Endothelial cell of umbilical vein (primary cell): ENCODE measurements at regions not wholly inside any gene's neighbourhood (a gene's known extent, or its start where the extent isn't known, plus 50 kb on each side); places are given as distances from the start of the nearest gene placed in this dataset.

Source experiments
- BruUV-seq: library from RNA; stranded (reverse); fragments of 400-500 nt; replicated peaks from 2 replicates; lab custom pipeline; 2021; lab: Mats Ljungman, UMichigan
- CTCF ChIA-PET: fragments of 300-600, 350-600 bp; sonication (Branson Sonifier 250); formaldehyde crosslinking; loops from one replicate; lab custom pipeline; 2021; ENCODE audit warnings: antibody characterized with exemption, inconsistent platforms; lab: Charles Lee
- POLR2A ChIA-PET: fragments of 300-600, 350-600 bp; sonication (Branson Sonifier 250); formaldehyde crosslinking; loops from one replicate; lab custom pipeline; 2021; ENCODE audit warnings: antibody characterized with exemption, inconsistent platforms; lab: Charles Lee
- DNase-seq: peaks from one replicate; pipeline ENCODE4 v3.0.0-alpha.2; 2011; ENCODE audit warnings: low read depth, low spot score
- FAIRE-seq: peaks from 2 replicates; lab custom pipeline; 2011; peaks lifted over from hg19 to GRCh38; lab: Jason Lieb, UNC
- H2AFZ ChIP-seq: 2 replicates; pipeline ENCODE4 v1.6.0; 2012; ENCODE audit warnings: low read depth, low read length, control low read depth, inconsistent platforms
- H3K27ac ChIP-seq: 2 replicates; pipeline ENCODE4 v1.5.1; 2011; ENCODE audit warnings: low read depth, mild to moderate bottlenecking, control low read depth, low read length, moderate library complexity; ENCODE audit not compliant: insufficient read depth
- H3K27me3 ChIP-seq, 2 experiments: 2 replicates each; pipeline versions ENCODE4 v1.6.0 to v1.6.1; 2011; ENCODE audit warnings: low read length in 2 of 2, mixed read lengths in 1 of 2; ENCODE audit not compliant: control insufficient read depth in 2 of 2, insufficient read depth in 2 of 2
- H3K36me3 ChIP-seq, 2 experiments: 2 replicates in 1 of 2; 3 replicates in 1 of 2; pipeline ENCODE4 v1.5.1; 2011; ENCODE audit warnings: low read length in 2 of 2, mild to moderate bottlenecking in 1 of 2, moderate library complexity in 1 of 2; ENCODE audit not compliant: control insufficient read depth in 2 of 2, insufficient read depth in 2 of 2; ENCODE audit errors: extremely low read depth in 1 of 2
- H3K4me1 ChIP-seq: 3 replicates; pipeline ENCODE4 v1.5.1; 2011; ENCODE audit warnings: mild to moderate bottlenecking, low read length; ENCODE audit not compliant: control insufficient read depth, insufficient read depth; ENCODE audit errors: extremely low read depth
- H3K4me2 ChIP-seq: 2 replicates; pipeline ENCODE4 v1.6.1; 2011; ENCODE audit warnings: low read length, control low read depth, mixed read lengths; ENCODE audit not compliant: insufficient read depth
- H3K4me3 ChIP-seq, 3 experiments: fragments of 200-600 bp in 1 of 3; sonication (generic), shearing (Covaris generic) in 1 of 3; replicated peaks in 1 of 3; 2 replicates each; pipeline ENCODE4 v1.5.1; 2011 to 2016; ENCODE audit warnings: control low read depth in 3 of 3, low read length in 3 of 3, mild to moderate bottlenecking in 2 of 3, inconsistent platforms in 1 of 3, low read depth in 1 of 3, moderate library complexity in 1 of 3; ENCODE audit not compliant: insufficient read depth in 1 of 3
- H3K79me2 ChIP-seq: 2 replicates; pipeline ENCODE4 v1.6.0; 2012; ENCODE audit warnings: low read length, inconsistent platforms; ENCODE audit not compliant: control insufficient read depth, insufficient read depth
- H3K9ac ChIP-seq: replicated peaks from 2 replicates; pipeline ENCODE3; 2011; ENCODE audit warnings: low read length, control low read depth; ENCODE audit not compliant: insufficient read depth; ENCODE audit errors: extremely low read depth
- H3K9me1 ChIP-seq: replicated peaks from 3 replicates; pipeline ENCODE4 v1.6.0; 2011; ENCODE audit warnings: mild to moderate bottlenecking, low read length; ENCODE audit not compliant: control insufficient read depth, insufficient read depth; ENCODE audit errors: extremely low read depth
- H3K9me3 ChIP-seq: replicated peaks from 2 replicates; pipeline ENCODE4 v1.5.1; 2012; ENCODE audit warnings: low read length, inconsistent platforms; ENCODE audit not compliant: control insufficient read depth, insufficient read depth
- H4K20me1 ChIP-seq: replicated peaks from 2 replicates; pipeline ENCODE3; 2011; ENCODE audit warnings: mild to moderate bottlenecking, low read length; ENCODE audit not compliant: control insufficient read depth, insufficient read depth; ENCODE audit errors: extremely low read depth
- EZH2 ChIP-seq: IDR thresholded peaks from 2 replicates; pipeline ENCODE4 v1.6.1; 2012; ENCODE audit warnings: borderline replicate concordance, low read depth, mild to moderate bottlenecking, moderate library complexity, low read length, inconsistent platforms; ENCODE audit not compliant: severe bottlenecking
- FOS ChIP-seq: IDR thresholded peaks from 2 replicates; pipeline ENCODE4 v1.6.1; 2011; ENCODE audit warnings: mild to moderate bottlenecking, low read length, moderate library complexity, borderline replicate concordance; ENCODE audit not compliant: insufficient read depth
- GATA2 ChIP-seq: IDR thresholded peaks from 2 replicates; pipeline ENCODE4 v1.7.0; 2011; ENCODE audit warnings: low read depth, mild to moderate bottlenecking, moderate library complexity, mixed read lengths, low read length; ENCODE audit not compliant: insufficient read length, insufficient read depth
- JUN ChIP-seq: IDR thresholded peaks from 2 replicates; pipeline ENCODE4 v1.6.1; 2011; ENCODE audit warnings: borderline replicate concordance, low read depth; ENCODE audit not compliant: insufficient read length, insufficient read depth
- MYC ChIP-seq: IDR thresholded peaks from one replicate; pipeline ENCODE4 v1.6.1; 2011; ENCODE audit warnings: mild to moderate bottlenecking, low read depth, low read length
- POLR2A ChIP-seq: IDR thresholded peaks from 2 replicates; pipeline ENCODE4 v1.6.1; 2012; ENCODE audit warnings: low read depth, mild to moderate bottlenecking, control low read depth, low read length
- POLR2AphosphoS5 ChIP-seq: IDR thresholded peaks from 2 replicates; pipeline ENCODE4 v1.6.1; 2012; ENCODE audit warnings: low read depth, mild to moderate bottlenecking, control low read depth, low read length, moderate library complexity; ENCODE audit not compliant: insufficient read depth
- dilution Hi-C: fragments of 300-500 bp; cut with MboI; formaldehyde crosslinking; loops from one replicate; pipeline ENCODE4 v1.15.0; 2019; ENCODE audit warnings: low sequenced_read_pairs; ENCODE audit not compliant: extremely low pct_ligation_motif_present
- intact Hi-C: fragments of 100-400 bp; cut with micrococcal nuclease; formaldehyde crosslinking; loops from one replicate; pipeline ENCODE4 v1.10.0; 2022
- TF ChIP-seq, protein P1 (sequence below), 2 donors: IDR thresholded peaks; 1 replicate in 1 of 2; 2 replicates in 1 of 2; pipeline ENCODE4 v1.5.1; 2011; ENCODE audit warnings: low read length in 2 of 2, mild to moderate bottlenecking in 2 of 2, moderate library complexity in 2 of 2, control low read depth in 1 of 2, inconsistent platforms in 1 of 2, low read depth in 1 of 2; ENCODE audit not compliant: insufficient read depth in 1 of 2; ENCODE audit errors: extremely low read depth in 1 of 2
- TF ChIP-seq, protein P2 (sequence below): IDR thresholded peaks from 2 replicates; pipeline ENCODE4 v1.6.1; 2011; ENCODE audit not compliant: insufficient read depth, insufficient read length

DNA sequence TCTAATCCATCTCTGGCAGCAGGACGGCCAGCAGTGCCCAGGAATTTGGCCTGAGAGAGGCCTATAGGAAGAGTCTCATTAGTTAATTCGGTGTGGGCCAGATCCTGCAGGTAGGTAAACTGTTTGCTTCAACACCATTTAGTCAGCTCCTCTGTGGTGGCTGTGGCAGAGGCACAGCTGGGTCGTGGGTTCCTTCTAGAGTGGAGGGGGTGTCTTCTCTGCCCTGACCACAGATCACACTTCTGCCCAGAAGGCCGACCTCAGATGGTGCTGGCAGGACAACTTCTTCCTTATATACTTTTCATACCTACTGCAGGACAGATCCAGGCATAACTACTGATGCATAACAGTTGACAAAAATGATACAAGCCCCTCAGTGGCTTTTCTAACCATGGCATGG lies 281.4 kb downstream of the RPS6KC1 start:
- BruUV-seq, result no TSS peak
- DNase-seq, result no peak

More for the DNA sequence above, 281.4 kb downstream of the RPS6KC1 start:
- TF ChIP-seq GATA2 (no peak), FOS (no peak), MYC (no peak), JUN (no peak), EZH2 (no peak), POLR2AphosphoS5 (no peak), POLR2A (no peak)
- TF ChIP-seq, protein P1, sequence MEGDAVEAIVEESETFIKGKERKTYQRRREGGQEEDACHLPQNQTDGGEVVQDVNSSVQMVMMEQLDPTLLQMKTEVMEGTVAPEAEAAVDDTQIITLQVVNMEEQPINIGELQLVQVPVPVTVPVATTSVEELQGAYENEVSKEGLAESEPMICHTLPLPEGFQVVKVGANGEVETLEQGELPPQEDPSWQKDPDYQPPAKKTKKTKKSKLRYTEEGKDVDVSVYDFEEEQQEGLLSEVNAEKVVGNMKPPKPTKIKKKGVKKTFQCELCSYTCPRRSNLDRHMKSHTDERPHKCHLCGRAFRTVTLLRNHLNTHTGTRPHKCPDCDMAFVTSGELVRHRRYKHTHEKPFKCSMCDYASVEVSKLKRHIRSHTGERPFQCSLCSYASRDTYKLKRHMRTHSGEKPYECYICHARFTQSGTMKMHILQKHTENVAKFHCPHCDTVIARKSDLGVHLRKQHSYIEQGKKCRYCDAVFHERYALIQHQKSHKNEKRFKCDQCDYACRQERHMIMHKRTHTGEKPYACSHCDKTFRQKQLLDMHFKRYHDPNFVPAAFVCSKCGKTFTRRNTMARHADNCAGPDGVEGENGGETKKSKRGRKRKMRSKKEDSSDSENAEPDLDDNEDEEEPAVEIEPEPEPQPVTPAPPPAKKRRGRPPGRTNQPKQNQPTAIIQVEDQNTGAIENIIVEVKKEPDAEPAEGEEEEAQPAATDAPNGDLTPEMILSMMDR (IDR thresholded peaks at IDR 0.05; ENCODE audit: extremely low read depth in 1 of 2, insufficient read depth in 1 of 2, low read depth in 1 of 2, low read length in 2 of 2), result no peak
- TF ChIP-seq, protein P2, sequence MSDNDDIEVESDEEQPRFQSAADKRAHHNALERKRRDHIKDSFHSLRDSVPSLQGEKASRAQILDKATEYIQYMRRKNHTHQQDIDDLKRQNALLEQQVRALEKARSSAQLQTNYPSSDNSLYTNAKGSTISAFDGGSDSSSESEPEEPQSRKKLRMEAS, result no peak
- H3K27ac ChIP-seq, result no peak overlapping the region
- CTCF ChIA-PET, result no interaction called here
- H4K20me1 ChIP-seq, result no peaks in the 10 kb centered on the region
- no peak overlapping the region for H3K9ac ChIP-seq
- POLR2A ChIA-PET, result no interaction called here
- FAIRE-seq, result no peak
- no peaks in the 10 kb centered on the region for H3K36me3 ChIP-seq
- no peaks in the 10 kb centered on the region for H3K79me2 ChIP-seq
- intact Hi-C loops (no loop called here), dilution Hi-C loops (no loop called here)
- H3K4me3 ChIP-seq, result no peak overlapping the region
- H3K9me1 ChIP-seq, result no peaks in the 10 kb centered on the region
- H3K27me3 ChIP-seq, result no peaks in the 10 kb centered on the region
- H3K9me3 ChIP-seq, result no peaks in the 10 kb centered on the region
- no peaks in the 10 kb centered on the region for H3K4me1 ChIP-seq
- no peak overlapping the region for H2AFZ ChIP-seq
- H3K4me2 ChIP-seq, result no peak overlapping the region
